MV-4-11 (cell line): ENCODE measurements at regions not wholly inside any gene's neighbourhood (a gene's known extent, or its start where the extent isn't known, plus 50 kb on each side); places are given as distances from the start of the nearest gene placed in this dataset.
"Not testable (repeated sequence)": the region's sequence is repeated elsewhere in the genome, so short reads cannot be mapped to it uniquely, and the experiment has no call there.

ENCODE experiments used
- DNase-seq: peaks from one replicate; lab custom pipeline; 2025; lab: John Stamatoyannopoulos, UW

DNA sequence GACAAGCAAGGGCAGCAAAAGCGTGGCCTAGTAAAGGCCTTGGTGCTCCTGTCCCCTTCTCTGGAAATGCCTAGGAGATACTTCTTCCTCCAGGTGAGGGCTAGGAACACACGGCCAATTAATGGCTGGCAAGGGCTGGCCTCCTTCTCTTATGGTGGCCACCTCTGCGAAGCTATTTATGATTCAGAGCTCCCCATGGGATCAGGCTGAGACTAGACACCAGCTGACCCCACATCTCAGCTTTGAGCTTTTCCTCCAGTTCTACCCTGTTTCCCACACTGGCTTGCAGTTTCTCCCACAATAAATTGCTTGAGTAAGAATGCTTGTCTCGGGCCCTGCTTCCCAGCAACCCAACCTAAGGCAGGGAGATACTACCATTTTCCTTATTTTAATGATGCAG, 53.7 kb downstream of the CAMK2N1 start:
- DNase-seq, result no peak

DNA sequence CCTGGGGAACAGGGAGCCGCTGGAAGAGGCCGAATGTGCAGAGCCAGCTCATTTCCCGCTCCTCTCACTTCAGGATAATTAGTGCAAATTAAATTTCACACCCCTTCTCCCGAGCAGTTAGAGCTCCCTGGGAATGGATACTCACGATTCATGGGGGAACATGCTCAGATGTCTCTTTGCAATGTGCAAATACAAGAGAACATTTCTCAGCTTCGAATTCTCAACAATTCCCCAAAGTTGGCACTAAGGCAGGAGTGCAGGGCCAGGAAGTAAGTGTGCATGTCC, 54.9 kb downstream of the CAMK2N1 start:
- DNase-seq, result no peak

DNA sequence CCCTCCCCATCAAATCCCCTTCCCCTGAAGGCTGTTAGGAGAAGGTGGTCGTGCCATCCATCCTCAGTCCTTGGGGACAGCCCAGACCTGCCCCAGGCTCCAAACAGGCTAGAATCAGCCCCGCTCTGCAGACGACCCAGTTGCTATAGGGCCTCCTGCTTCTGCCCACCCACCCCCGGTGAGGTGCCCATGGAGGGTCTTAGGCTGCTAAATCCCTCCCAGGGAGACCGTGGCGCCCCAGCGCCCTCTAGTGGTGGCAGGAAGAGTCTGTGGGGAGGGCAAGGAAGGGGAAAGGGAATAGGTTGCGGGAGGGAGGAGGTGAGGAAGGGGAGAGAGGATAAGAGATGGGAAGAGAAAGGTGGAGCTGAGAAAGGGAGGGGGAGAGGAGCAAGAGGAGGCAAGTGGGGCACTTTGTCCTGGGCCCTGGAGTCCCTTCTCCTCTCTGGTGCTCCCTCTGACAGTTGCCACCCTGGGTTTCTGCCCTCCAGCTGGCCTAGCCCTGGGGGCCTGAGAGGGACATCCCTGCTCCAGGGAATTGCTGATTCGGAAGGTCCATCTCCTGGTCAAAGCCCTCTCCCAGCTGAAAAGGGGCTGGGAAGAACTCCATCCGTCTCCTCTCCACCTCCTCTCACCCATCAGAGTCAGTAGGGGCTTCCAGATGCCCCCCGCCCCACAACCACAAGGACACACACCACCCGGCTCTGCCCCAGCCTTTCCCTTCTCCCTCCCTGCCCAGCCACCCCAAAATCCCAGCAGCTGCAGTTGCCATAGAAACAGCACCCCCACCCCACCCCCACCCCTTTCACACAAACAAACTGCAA, 55.4 kb downstream of the CAMK2N1 start:
- DNase-seq, result no peak

DNA sequence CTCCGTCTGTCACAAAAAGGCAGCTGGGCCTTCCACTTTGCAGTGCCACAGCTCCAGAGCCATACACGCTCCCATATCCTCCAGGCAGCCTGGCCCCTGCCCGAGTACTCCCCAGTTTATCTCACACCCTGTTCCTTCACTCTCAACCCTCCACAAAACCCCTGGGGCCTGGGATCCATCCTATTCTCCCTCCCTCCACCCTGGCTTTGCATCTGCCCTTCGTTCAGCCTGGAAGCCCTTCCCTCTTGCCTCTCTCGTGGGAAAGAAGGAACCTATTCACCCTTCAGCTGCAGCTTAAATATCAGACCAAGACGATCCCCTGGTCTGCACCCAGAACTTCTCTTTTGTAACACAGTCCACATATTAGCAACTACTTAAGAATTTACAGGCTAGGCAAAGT, 56.7 kb downstream of the CAMK2N1 start:
- no peak for DNase-seq

DNA sequence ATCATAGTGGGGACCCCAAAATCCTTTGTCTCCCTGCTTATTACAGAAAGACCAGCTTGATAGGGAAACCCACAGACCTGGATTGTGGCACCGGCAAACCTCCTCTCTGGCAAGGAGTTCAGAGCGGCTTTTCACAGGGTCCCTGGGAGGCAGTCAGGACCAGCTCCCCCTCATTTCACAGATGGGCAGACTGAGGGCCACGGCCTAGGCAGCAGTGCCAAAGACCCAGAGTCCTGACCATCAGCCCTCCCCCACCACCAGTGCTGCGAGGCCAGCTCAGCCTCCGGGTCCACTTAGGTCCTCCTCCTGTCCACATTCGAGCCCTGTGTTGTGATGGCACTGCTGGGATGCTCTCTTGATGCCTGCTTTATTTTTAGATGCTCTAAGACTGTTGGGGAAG, 57.2 kb downstream of the CAMK2N1 start:
- no peak for DNase-seq

DNA sequence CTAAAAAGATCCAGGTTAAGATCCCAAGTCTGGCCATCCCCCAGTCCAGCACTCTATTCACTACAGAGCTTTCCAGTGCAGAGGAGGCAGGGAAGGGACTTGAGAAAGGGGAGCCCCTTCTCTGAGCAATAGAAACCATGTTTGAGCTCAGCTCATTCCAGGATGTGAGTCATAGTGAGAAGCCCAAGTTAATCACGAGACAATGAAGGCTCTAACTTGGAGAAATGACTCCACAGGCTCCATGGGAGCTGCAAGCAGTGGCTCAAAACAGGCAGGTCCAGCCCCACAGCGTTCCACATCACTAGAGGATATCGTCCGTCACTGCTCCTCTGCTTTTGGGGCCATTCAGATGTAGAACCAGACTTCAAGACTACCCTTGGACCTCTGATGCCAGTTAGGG, 59.1 kb downstream of the CAMK2N1 start:
- DNase-seq, result peak; percentile 74

DNA sequence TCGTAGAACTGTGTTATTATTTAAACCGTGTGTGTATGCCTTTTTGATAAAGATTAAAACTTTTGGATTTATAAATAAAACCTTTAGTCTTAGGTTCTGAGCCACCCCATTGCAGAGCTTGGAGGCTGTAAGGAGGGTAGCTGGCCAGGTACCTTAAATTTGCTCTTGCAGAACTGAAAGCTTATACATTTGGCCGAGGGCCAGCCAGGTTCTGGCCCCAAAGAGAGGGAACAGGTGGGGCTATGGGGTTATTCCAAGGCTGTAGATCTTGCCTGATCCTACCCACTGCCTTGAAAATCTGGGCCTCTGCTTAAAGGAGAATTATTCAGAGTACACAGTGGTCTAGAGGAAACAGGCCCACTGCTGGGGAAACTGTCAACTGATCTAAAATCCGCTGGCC, 59.6 kb downstream of the CAMK2N1 start:
- no peak for DNase-seq

DNA sequence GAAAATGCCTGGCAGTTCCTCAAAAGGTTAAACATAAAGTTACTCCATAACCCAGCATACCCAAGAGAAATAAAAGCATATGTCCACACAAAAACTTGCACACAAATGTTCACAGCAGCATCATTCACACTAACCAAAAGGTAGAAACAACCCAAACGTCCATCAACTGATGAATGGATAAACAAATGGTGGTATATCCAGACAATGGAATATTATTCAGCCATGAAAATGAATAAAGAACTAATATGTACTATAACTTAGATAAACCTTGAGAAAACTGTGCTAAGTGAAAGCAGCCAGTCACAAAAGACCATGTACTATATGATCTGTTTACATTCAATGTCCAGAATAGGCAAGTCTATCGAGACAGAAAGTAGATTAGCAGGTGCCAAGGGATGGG, 60.4 kb downstream of the CAMK2N1 start:
- no peak for DNase-seq

DNA sequence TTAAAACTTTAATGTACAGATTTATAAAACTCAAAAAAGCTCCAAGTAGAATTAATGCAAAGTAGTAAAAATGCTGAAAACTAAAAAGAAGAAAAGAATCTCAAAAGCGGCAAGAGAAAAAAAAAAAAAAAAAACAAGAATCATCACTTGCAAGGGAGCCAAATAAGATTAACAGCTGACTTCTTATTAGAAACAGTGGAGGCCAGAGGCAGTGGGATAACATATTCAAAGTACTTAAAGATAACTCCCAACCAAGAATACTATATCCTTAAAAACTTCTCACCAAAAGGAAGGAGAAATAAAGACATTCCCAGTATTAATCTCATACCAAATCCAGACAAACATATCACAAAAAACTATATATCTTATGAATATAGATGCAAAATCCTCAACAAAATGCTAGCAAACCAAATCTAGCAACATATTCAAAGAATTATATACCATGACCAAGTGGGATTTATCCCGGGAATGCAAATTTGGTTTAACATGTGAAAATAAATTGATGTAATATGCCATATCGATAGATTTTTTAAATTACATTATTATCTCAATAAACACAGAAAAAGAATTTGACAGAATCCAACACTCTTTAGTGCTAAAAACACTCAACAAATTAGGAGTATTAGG, 62.7 kb downstream of the CAMK2N1 start:
- DNase-seq, result no peak

DNA sequence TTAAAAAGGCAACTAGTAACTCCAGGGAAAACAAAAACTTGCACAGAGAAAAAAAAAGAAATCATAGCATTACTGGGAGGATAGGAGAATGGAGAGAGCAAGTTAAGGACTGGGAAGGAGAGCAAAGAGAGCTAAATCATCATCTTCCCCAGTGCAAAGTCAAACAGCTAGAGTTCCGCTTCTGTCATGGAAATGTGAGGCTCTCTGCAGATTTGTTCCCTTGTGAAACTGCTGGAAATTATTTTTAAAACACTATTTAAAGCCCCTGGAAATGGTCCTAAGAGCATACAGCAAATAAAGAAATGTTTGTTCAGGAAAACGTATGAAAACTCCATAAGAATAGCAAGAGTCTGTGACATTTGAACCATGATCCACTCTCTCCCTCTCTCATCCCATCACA, 64.6 kb downstream of the CAMK2N1 start:
- DNase-seq, result peak; percentile 29

DNA sequence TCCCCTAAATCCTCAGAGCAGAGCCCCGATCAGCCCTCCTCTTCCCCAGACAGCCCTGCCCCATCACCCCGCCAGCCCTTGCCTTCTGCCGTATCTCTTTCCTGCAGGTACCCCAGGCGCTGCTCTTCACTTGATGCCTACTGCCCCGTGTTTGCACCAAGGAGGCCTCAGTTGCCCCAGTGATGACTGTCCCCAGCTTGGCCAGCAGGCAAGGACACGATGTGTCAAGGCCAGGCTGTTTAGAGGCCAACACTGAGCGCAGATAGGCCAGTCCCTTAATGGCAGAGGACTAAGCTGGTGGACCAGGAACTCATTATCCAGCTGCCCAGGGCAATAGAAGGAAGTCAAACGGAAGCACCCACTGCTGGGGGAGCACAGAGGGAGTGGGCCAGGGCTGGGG, 68.4 kb downstream of the CAMK2N1 start:
- DNase-seq, result no peak

DNA sequence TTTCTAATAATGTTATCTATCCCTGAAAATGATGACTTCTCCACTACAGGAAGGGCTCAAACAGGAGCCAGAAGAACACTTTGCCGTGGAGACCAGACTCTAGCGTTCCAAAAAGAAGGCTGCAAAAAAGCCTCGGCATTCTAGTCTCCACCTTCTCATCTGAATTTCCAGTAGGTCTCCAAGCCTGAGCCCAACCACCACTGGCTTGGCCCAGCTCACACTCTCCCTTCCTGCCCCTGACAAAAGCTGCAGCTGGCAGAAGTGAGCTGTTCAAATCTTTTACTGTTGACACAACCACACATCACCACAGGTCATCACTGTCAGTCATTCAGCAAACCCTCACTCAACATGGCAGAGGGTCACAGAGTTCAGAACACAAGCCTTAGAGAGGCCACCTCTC, 69.3 kb downstream of the CAMK2N1 start:
- DNase-seq, result no peak

DNA sequence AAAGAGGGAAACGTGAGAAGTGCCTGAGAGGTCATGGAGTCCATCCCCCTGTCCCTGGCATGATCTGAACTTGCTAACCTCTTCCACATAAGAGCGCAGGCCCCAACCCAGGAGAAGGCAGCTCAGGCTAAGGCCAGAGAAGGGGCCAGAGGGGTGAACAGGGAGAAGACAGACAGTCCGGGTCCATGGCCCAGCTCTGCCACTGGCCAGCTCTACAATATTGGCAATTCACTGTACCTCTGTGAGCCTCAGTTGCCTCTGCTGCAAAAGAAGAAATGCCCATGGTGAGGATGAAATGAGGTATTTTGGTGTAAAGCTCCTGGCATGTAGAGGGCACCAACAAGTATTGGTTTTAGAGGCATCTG, 72.3 kb downstream of the CAMK2N1 start:
- no peak for DNase-seq

DNA sequence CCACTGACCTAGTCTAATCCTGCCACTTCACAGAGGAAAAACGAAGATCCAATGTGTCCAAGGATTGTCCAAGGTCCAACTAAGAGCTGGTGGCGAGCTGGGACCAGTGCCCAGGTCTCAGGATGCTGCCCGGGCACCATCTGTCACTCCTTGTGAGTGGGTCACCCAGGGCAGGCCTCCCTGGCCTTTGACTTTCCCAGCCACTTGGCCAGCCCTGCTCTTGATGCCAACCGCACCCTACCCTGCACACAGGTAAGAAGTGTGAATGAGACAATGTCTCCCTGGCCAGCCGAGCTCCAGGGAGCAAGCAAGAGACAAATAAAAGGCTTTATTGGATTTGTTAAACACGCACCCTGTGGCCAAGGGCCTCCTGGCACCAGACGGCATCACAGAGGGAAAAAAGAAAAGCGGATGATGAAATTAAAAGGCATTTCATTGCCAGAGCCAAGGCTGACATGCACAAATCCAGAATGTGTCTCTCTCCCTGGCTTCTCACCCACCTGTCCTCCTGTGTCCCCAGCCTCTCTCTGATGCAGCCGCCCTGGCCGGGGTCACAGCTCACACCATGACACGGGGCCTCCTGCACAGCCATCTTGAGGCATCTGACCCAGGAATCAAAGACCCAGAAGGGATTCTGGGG, 72.8 kb downstream of the CAMK2N1 start:
- no peak for DNase-seq

DNA sequence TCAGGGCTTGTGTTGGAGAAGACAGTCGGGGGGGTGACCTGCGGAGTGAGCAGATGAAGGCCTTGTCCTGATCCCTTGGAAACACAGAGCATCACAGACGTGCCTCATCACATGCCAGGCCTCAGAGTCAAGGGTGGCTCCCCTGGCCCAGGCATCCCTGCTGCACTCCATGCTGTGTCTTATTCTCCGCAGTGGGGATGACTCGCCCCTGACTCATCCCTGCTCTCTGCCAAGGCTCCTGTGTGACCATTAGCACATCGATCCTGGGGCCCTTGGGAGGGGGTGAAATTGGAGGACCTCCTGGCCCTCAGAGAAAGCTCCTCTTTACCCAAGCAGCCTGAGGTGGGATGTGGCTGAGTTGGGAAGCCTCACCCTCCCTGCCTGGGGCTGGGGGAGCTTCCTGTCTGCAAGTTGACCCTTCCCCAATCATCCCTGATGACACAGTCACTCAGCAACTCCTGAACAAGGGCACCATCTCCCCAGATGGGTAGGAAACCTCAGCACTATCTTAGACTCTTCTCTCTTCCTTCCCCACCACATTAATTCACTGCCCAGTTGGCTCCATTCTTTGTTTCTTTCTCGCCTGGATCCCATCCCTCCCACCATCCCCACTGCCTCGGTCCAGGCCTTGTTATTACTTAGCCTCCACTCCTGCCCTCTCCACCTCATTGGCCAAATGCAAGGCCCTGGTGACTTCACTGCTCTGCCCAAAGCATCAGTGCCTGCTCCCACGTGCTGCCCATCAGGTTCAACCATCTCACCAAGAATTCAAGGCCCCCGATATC, 74.6 kb downstream of the CAMK2N1 start:
- no peak for DNase-seq

DNA sequence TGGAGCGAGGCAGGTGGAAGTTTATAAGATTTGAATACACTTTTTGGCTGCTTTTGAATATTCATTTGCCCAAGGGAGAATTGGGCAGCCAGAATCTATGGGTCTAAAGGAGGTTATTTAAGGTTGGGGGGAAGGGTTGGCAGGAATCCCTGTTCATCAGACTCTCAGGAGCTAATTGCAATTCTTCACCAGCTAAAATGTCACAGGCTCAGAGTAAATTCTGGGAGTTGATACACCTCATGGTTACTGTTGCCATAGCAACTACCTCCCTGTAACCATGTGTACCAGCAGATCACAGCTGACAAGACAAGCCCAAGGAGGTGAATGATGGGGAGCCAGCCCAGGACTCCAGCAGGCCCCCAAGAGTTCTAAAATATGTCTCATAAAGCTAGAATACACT, 75.5 kb downstream of the CAMK2N1 start:
- DNase-seq, result no peak

DNA sequence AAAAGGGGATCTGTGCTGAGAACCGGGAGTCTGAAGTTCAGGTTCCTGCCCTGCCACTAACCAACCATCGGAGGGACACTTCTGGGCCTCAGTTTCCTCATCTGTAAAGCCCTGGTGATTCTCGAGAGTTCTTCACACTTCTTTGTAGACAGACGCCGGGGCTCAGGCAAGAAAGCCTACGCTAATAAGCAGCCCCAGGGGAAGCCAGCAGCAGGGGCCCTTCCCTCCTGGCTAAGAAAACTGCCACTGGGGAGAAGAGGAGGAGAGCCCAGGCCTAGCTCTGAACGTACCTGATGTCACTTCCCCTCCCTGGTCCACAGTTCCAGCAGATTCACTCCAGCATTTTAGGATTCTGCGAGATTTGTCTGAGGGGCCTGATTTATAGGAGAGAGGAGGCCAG, 76.0 kb downstream of the CAMK2N1 start:
- DNase-seq, result no peak

DNA sequence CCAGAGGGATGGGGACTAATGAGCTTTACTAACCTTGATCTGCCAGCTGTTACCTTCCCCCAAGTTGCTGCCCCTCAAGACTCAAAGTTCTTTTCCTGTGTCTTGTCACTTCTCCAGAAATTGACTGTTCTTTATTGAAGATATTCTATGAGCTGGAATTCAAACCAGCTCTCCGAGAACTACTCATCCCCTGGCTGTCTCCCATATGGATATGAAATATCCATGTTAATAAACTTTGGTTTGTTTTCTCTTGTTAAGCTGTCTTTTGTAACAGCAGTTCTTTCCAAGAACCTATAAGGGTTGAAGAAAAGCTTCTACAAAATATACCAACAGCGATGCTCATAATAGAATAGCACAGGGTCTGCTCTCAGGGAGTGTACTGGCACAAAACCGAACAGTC, 77.0 kb downstream of the CAMK2N1 start:
- no peak for DNase-seq

DNA sequence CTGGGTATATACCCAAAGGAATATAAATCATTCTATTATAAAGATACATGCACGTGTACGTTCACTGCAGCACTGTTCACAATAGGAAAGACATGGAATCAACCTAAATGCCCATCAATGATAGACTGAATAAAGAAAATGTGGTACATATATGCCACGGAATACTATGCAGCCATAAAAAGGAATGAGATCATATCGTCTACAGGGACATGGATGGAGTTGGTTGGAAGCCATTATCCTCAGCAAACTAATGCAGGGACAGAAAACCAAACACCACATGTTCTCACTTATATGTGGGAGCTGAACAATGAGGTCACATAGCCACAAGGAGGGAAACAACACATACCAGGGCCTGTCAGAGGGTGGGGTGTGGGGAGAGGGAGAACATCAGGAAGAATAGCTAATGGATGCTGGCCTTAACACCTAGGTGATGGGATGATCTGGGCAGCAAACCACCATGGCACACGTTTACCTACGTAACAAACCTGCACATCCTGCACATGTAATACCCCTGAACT, 77.8 kb downstream of the CAMK2N1 start:
- not testable (repeated sequence) for DNase-seq

DNA sequence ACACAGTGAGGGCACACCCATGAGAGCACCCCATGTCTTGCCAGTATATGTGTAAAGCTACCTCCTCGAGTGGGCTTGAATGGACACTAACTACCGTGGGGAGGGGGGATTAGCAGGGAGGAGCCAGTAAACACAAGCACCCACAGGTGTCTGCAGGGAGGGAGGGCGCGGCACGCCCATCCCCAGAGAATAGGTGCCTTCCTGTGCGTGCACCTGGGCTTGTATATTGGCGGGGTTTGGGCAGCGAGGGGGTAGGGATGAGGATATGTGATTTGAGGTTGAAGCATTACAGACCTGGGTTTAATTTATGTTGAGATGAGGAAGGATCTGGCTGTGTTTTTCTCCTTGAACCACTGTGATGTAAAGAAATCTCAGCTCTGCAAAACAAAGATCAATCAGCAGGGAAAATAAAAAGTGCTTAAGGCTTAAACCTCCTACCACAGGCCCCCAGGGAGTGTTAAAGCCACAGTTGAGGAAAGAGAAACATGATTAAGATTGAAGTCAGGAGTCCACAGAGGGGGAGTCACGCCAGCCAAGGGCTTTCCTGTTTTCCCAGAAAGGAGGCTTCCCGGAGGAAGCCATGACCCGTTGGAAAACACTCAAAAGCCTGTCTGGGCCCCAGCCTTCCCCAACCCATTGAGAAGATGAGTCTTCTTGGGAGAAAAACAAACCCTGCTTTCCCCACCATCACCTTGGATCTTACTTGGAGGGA, 80.0 kb downstream of the CAMK2N1 start:
- no peak for DNase-seq

DNA sequence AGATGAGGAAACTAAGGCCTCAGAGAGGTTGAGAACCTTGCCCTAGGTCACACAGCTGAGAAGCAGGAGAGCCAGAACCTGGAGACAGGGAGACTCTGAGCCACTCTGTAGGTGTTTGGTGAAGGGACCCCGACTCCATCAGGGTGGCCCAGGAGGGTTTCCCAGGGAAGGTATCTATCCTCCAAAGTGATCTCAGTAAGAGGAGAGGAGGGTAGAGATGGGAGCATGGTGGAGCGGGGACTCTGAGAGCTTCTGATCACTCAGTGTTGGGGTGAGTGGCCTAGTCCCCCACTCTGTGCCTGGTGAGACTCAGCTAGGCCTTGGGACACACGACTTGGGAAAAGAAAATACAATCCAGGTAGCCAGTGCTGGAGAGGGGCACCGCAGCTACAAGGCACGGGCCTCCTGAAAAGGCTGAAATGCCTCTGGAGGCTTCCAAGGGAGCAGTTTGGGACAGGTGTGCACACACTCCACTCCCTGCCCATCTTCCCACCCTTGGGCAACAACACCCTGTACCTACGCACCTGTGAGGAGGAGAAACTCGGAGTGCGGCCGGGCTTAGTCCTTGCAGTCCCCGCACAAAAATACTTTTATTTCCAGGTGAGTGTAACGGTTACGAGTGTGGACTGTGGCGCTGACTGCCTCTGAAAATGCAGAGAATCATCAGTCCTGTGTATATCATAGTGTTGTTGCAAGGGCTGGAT, 80.8 kb downstream of the CAMK2N1 start:
- no peak for DNase-seq
